ENCODE measurements at regions not wholly inside any gene's neighbourhood (a gene's known extent, or its start where the extent isn't known, plus 50 kb on each side); places are given as distances from the start of the nearest gene placed in this dataset.

DNA sequence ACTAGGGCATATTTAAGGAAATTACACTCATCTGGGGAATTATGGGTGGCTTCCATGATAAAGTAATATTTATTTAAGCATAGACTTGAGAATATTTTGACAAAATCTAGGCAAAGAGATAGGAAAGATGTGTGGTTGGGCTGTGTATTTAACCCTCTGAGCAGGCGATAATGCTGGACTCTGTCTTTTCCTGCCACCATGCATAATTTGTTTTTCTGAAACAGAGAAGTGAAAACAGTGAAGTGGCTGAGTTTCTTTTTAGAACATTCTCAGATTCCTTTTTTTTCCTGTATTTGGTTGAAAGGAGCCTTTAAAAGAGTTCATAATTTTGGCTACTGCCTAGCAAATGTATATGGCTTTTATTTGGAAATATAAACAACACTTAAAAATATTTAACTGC, 104.8 kb upstream of the CDH19 start:
- DNase-seq, result no peak
- H3K4me1 ChIP-seq, result no peaks in the 10 kb centered on the region
- intact Hi-C loops (cut with DNase I), result no loop called here
- H3K9me3 ChIP-seq, result no peaks in the 10 kb centered on the region
- no peak overlapping the region for H3K4me3 ChIP-seq
- no peak overlapping the region for H3K27ac ChIP-seq
- no peaks in the 10 kb centered on the region for H3K27me3 ChIP-seq
- no peaks in the 10 kb centered on the region for H3K36me3 ChIP-seq
- no peak for ATAC-seq
- TF ChIP-seq, protein P1, sequence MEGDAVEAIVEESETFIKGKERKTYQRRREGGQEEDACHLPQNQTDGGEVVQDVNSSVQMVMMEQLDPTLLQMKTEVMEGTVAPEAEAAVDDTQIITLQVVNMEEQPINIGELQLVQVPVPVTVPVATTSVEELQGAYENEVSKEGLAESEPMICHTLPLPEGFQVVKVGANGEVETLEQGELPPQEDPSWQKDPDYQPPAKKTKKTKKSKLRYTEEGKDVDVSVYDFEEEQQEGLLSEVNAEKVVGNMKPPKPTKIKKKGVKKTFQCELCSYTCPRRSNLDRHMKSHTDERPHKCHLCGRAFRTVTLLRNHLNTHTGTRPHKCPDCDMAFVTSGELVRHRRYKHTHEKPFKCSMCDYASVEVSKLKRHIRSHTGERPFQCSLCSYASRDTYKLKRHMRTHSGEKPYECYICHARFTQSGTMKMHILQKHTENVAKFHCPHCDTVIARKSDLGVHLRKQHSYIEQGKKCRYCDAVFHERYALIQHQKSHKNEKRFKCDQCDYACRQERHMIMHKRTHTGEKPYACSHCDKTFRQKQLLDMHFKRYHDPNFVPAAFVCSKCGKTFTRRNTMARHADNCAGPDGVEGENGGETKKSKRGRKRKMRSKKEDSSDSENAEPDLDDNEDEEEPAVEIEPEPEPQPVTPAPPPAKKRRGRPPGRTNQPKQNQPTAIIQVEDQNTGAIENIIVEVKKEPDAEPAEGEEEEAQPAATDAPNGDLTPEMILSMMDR (IDR thresholded peaks at IDR 0.05), result no peak

- intact Hi-C loops (cut with DNase I), result no loop called here
- H3K36me3 ChIP-seq, result no peaks in the 10 kb centered on the region
- no peaks in the 10 kb centered on the region for H3K4me1 ChIP-seq
- TF ChIP-seq, protein P1 (IDR thresholded peaks at IDR 0.05), result no peak
- H3K9me3 ChIP-seq, result no peaks in the 10 kb centered on the region
- H3K4me3 ChIP-seq, result no peak overlapping the region
- DNase-seq (no peak), ATAC-seq (no peak)
- H3K27me3 ChIP-seq, result no peaks in the 10 kb centered on the region
- H3K27ac ChIP-seq, result no peak overlapping the region
Measured at GRCh38 chr18:66707473-66707872, 103.6 kb upstream of the CDH19 start.

DNA sequence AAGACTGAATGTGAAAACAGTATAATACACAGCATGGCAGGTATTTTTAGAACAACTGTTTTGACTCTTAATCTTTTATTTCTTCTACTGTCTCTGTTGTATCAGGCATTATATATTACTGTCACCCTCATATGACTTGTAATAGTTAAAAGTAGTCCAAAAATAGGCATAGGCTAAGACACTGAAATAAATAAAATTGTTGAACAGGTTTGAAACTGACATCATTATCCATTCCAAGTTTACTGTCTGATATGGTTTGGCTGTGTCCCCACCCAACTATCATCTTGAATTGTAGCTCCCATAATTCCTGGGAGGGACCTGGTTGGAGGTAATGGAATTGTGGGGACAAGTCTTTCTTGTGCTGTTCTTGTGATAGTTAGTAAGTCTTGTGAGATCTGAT, 91.4 kb upstream of the CDH19 start:
- DNase-seq, result no peak
- no peaks in the 10 kb centered on the region for H3K36me3 ChIP-seq
- no peak overlapping the region for H3K27ac ChIP-seq
- no peak for ATAC-seq
- TF ChIP-seq, protein P1 (IDR thresholded peaks at IDR 0.05), result no peak
- no peaks in the 10 kb centered on the region for H3K27me3 ChIP-seq
- H3K9me3 ChIP-seq, result no peaks in the 10 kb centered on the region
- H3K4me3 ChIP-seq, result no peak overlapping the region
- no peaks in the 10 kb centered on the region for H3K4me1 ChIP-seq
- intact Hi-C loops (cut with DNase I), result no loop called here

DNA sequence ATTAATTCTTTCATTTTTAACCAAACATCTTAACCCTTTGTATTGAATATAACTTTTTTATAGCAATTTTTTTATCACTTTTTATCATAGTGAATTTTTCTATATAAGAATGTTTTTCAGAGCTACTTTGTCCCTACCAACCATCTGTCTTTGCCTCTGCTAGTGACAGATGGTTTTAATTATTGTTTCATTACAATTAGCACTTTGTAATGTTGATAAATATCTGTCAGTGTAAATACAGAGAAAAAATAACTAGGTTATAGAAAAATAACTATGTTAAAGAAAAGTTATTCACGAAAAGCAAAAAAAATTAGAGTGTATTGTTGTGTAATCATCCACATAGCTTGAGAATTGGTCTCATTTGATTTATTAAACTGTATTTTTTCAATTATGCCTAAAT, 91.0 kb upstream of the CDH19 start:
- ATAC-seq (no peak), DNase-seq (no peak)
- TF ChIP-seq, protein P1 (IDR thresholded peaks at IDR 0.05), result no peak
- intact Hi-C loops (cut with DNase I), result no loop called here
- Histone ChIP-seq H3K27ac (no peak overlapping the region), H3K9me3 (no peaks in the 10 kb centered on the region), H3K27me3 (no peaks in the 10 kb centered on the region), H3K4me3 (no peak overlapping the region), H3K36me3 (no peaks in the 10 kb centered on the region), H3K4me1 (no peaks in the 10 kb centered on the region)

GRCh38 chr18:66687635-66688034, 83.7 kb upstream of the CDH19 start:
- intact Hi-C loops (cut with DNase I), result no loop called here
- Histone ChIP-seq H3K9me3 (peaks cover 6% of the 10 kb centered on the region), H3K4me1 (peaks cover 4% of the 10 kb centered on the region), H3K27me3 (no peaks in the 10 kb centered on the region), H3K36me3 (no peaks in the 10 kb centered on the region), H3K27ac (no peak overlapping the region), H3K4me3 (no peak overlapping the region)
- ATAC-seq, result no peak
- TF ChIP-seq, protein P1 (IDR thresholded peaks at IDR 0.05), result no peak
- DNase-seq, result no peak

DNA sequence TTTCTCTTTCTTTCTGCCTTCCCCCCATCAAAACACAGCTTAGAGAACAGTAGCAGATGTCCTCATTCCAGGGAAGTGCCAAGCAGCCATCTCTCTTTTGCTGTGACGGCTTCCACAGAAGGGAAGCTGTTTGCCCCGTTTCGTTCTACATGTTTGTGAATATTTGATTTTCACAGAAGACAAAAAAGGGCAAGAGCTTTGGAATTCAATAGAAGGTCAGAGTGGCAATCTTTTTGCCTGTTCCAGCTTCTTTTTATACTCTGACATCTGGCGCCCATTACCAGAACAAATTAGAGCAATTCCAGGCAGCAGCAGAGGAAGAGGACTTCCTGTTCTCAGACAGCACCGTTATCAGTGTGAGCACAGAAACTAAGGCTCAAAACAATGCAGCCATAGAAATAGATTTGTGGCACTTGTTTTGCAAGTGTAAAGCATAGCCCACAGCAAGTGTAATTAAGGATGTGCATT, 79.0 kb upstream of the CDH19 start:
- Histone ChIP-seq H3K9me3 (peaks cover 4% of the 10 kb centered on the region), H3K27ac (peak overlapping the region; percentile 12), H3K4me3 (peak overlapping the region; percentile 9), H3K27me3 (no peaks in the 10 kb centered on the region), H3K36me3 (no peaks in the 10 kb centered on the region), H3K4me1 (peaks cover 4% of the 10 kb centered on the region)
- DNase-seq (no peak), ATAC-seq (peak; percentile 43)
- TF ChIP-seq, protein P1 (IDR thresholded peaks at IDR 0.05), result no peak
- intact Hi-C loops (cut with DNase I), result no loop called here

Measured in upper lobe of right lung (tissue), 1 donor.